ENCODE measurements at regions not wholly inside any gene's neighbourhood (a gene's known extent, or its start where the extent isn't known, plus 50 kb on each side); places are given as distances from the start of the nearest gene placed in this dataset.

GRCh38 chr1:30043731-30044408 is 679.5 kb downstream of the MATN1 start:
- DNase-seq (ENCODE audit: low read depth) = no peak
- no peak for TF ChIP-seq CTCF (IDR thresholded peaks at IDR 0.05; ENCODE audit: low read depth, low read length, missing control alignments)
- no peak overlapping the region for H3K4me3 ChIP-seq (ENCODE audit: low read depth, low read length)
- in situ Hi-C loops (cut with HindIII; ENCODE audit: low sequenced_read_pairs) = no loop called here

- in situ Hi-C loops (cut with HindIII; ENCODE audit: low sequenced_read_pairs) = no loop called here
- TF ChIP-seq CTCF (IDR thresholded peaks at IDR 0.05; ENCODE audit: low read depth, low read length, missing control alignments) = no peak
- DNase-seq (ENCODE audit: low read depth) = no peak
- H3K4me3 ChIP-seq (ENCODE audit: low read depth, low read length) = no peak overlapping the region
Observed at GRCh38 chr1:30043256-30043655, 680.1 kb downstream of the MATN1 start.

- in situ Hi-C loops (cut with HindIII; ENCODE audit: low sequenced_read_pairs) = no loop called here
Observed at GRCh38 chr1:30042438-30043147, 680.8 kb downstream of the MATN1 start.

GRCh38 chr1:30041741-30042437 is 681.5 kb downstream of the MATN1 start:
- in situ Hi-C loops (cut with HindIII; ENCODE audit: low sequenced_read_pairs) = no loop called here
- no peak overlapping the region for H3K4me3 ChIP-seq (ENCODE audit: low read depth, low read length)
- TF ChIP-seq CTCF (IDR thresholded peaks at IDR 0.05; ENCODE audit: low read depth, low read length, missing control alignments) = no peak
- DNase-seq (ENCODE audit: low read depth) = no peak

More at GRCh38 chr1:30042438-30043147, 680.8 kb downstream of the MATN1 start:
- no peak for TF ChIP-seq CTCF (IDR thresholded peaks at IDR 0.05; ENCODE audit: low read depth, low read length, missing control alignments)
- no peak overlapping the region for H3K4me3 ChIP-seq (ENCODE audit: low read depth, low read length)
- no peak for DNase-seq (ENCODE audit: low read depth)

- TF ChIP-seq CTCF (IDR thresholded peaks at IDR 0.05; ENCODE audit: low read depth, low read length, missing control alignments) = no peak
- H3K4me3 ChIP-seq (ENCODE audit: low read depth, low read length) = no peak overlapping the region
- DNase-seq (ENCODE audit: low read depth) = no peak
- in situ Hi-C loops (cut with HindIII; ENCODE audit: low sequenced_read_pairs) = no loop called here
Observed at GRCh38 chr1:30040081-30041019, 683.0 kb downstream of the MATN1 start.
